ENCODE measurements at regions not wholly inside any gene's neighbourhood (a gene's known extent, or its start where the extent isn't known, plus 50 kb on each side); places are given as distances from the start of the nearest gene placed in this dataset.

GRCh38 chr6:37559050-37559449, 59.4 kb upstream of the CCDC167 start:
- no peak for DNase-seq
- no peak overlapping the region for H2BK5ac ChIP-seq (ENCODE audit: insufficient read length, low read length)

More at GRCh38 chr6:37559050-37559449, 59.4 kb upstream of the CCDC167 start:
- no CpG with 5 or more reads among the region's 6 CpGs for WGBS (ENCODE audit: extremely low coverage, insufficient read length, low lambda C conversion rate)
- Histone ChIP-seq H3K4ac (ENCODE audit: low read depth, low read length) (no peak overlapping the region), H3K79me2 (ENCODE audit: insufficient read depth, low read length) (no peaks in the 10 kb centered on the region), H2BK15ac (ENCODE audit: low read depth, low read length) (no peak overlapping the region), H2AFZ (ENCODE audit: low read length) (no peak overlapping the region), H3K23me2 (ENCODE audit: insufficient read length, low read depth, low read length, poor library complexity, severe bottlenecking) (no peaks in the 10 kb centered on the region), H4K8ac (replicated peaks; ENCODE audit: insufficient read length, low read depth, low read length) (no peak overlapping the region), H2BK20ac (ENCODE audit: low read depth, low read length, poor library complexity, severe bottlenecking) (no peak overlapping the region), H2BK120ac (ENCODE audit: low read depth, low read length, poor library complexity, severe bottlenecking) (no peak overlapping the region), H3K79me1 (ENCODE audit: insufficient read depth, low read depth, low read length, poor library complexity, severe bottlenecking) (no peaks in the 10 kb centered on the region), H4K91ac (ENCODE audit: insufficient read length, low read depth, low read length) (no peak overlapping the region), H3K14ac (ENCODE audit: insufficient read depth, low read length) (no peak overlapping the region), H4K5ac (ENCODE audit: insufficient read length, low read depth, low read length) (no peak overlapping the region), H3T11ph (ENCODE audit: low read length) (no peak overlapping the region), H3K18ac (ENCODE audit: insufficient read length, low read depth, low read length) (no peak overlapping the region), H3K56ac (ENCODE audit: insufficient read length, low read depth, low read length) (no peak overlapping the region), H3K9me3 (ENCODE audit: control insufficient read depth, low read depth, low read length) (no peaks in the 10 kb centered on the region), H3K23ac (ENCODE audit: insufficient read length, low read depth, low read length) (no peak overlapping the region), H3K9ac (ENCODE audit: extremely low read depth, insufficient read length, low read length) (no peak overlapping the region), H2AK5ac (ENCODE audit: insufficient read length, low read length) (no peak overlapping the region), H3K4me1 (ENCODE audit: insufficient read depth, low read length) (no peaks in the 10 kb centered on the region), H3K27ac (ENCODE audit: insufficient read length, low read depth, low read length) (no peak overlapping the region), H3K27me3 (ENCODE audit: insufficient read depth, low read length) (no peaks in the 10 kb centered on the region; the same call in 1 of the 2 replicates), H4K20me1 (ENCODE audit: control insufficient read depth, insufficient read depth, insufficient read length) (no peaks in the 10 kb centered on the region), H2BK12ac (ENCODE audit: insufficient read length, low read depth, low read length) (no peak overlapping the region), H3K4me2 (ENCODE audit: insufficient read depth, insufficient read length, low read length) (no peak overlapping the region)
- Mint-ChIP-seq H3K4me3 (no peak overlapping the region), H3K4me1 (peaks cover 24 to 38% of the 10 kb centered on the region in 2 experiments), H3K9me3 (peaks cover 4% of the 10 kb centered on the region in 2 experiments; a peak in 2 of 5 replicates), H3K27me3 (ENCODE audit: low read depth) (peaks cover 46% of the 10 kb centered on the region), H3K36me3 (ENCODE audit: insufficient read depth in 1 of 3, low read depth in 3 of 3) (peaks cover 0 to 4% (median 0%) of the 10 kb centered on the region in 3 experiments; a peak in 1 of 7 replicates), H3K27ac (no peak overlapping the region)
- no peak for TF ChIP-seq CTCF (conservative IDR thresholded peaks at IDR 0.05)

Data from H9 (cell line).